Fibroblast of the aortic adventitia (primary cell): ENCODE measurements at regions not wholly inside any gene's neighbourhood (a gene's known extent, or its start where the extent isn't known, plus 50 kb on each side); places are given as distances from the start of the nearest gene placed in this dataset.
"Not testable (repeated sequence)": the region's sequence is repeated elsewhere in the genome, so short reads cannot be mapped to it uniquely, and the experiment has no call there.

ENCODE experiments used
- DNase-seq: peaks from one replicate; pipeline ENCODE4 v3.0.0-alpha.2; 2010; ENCODE audit warnings: low read depth
- H3K4me3 ChIP-seq: 2 replicates; pipeline ENCODE4 v1.5.1; 2011; ENCODE audit warnings: low read depth, mild to moderate bottlenecking, control low read depth, low read length, moderate library complexity
- CTCF ChIP-seq: IDR thresholded peaks from 2 replicates; pipeline ENCODE4 v1.5.1; 2011; ENCODE audit warnings: mild to moderate bottlenecking, low read length, control low read depth, inconsistent platforms; ENCODE audit not compliant: insufficient read depth

- no peak overlapping the region for H3K4me3 ChIP-seq
- DNase-seq, result peak; percentile 64
- TF ChIP-seq CTCF, result no peak
Measured at GRCh38 chr5:71925608-71926091, 181.6 kb upstream of the MAP1B start.

- H3K4me3 ChIP-seq, result no peak overlapping the region
- no peak for DNase-seq
- no peak for TF ChIP-seq CTCF
Measured at GRCh38 chr5:71929003-71929402, 178.3 kb upstream of the MAP1B start.

- DNase-seq, H3K4me3 ChIP-seq: not testable (repeated sequence)
Measured at GRCh38 chr5:71930554-71930953, 176.7 kb upstream of the MAP1B start.

DNA sequence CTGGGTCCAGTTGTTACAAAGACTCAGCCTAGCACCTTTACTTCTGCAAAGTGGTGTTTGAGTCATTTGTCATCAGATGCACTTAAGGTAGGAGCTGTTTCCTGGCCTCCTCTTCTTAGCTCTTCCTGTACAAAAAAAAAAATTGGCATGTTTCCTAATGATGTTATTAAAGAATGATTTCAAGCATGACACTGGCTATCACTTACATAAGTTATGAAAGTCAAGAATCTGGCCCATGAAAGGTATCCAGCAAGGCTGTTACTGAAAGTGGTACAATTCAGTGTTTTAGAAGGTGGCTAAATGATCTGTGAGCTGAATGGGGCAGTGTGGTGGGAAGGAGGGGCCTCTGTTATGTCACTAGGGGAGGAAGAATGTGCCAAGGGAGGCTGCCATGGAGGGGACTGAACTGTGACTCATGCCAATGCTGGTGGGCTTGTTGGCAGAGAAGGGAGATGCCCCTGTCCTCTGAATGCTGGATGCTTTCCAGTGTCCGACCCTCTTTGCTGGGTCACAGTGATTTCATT, 175.1 kb upstream of the MAP1B start:
- H3K4me3 ChIP-seq, result no peak overlapping the region
- TF ChIP-seq CTCF, result no peak
- DNase-seq, result peak; percentile 36

GRCh38 chr5:71932655-71933338, 174.5 kb upstream of the MAP1B start:
- TF ChIP-seq CTCF, result peak; percentile 38
- no peak overlapping the region for H3K4me3 ChIP-seq
- DNase-seq, result peak; percentile 97

- DNase-seq, result no peak
- no peak for TF ChIP-seq CTCF
- no peak overlapping the region for H3K4me3 ChIP-seq
Measured at GRCh38 chr5:71934322-71934721, 173.0 kb upstream of the MAP1B start.

DNA sequence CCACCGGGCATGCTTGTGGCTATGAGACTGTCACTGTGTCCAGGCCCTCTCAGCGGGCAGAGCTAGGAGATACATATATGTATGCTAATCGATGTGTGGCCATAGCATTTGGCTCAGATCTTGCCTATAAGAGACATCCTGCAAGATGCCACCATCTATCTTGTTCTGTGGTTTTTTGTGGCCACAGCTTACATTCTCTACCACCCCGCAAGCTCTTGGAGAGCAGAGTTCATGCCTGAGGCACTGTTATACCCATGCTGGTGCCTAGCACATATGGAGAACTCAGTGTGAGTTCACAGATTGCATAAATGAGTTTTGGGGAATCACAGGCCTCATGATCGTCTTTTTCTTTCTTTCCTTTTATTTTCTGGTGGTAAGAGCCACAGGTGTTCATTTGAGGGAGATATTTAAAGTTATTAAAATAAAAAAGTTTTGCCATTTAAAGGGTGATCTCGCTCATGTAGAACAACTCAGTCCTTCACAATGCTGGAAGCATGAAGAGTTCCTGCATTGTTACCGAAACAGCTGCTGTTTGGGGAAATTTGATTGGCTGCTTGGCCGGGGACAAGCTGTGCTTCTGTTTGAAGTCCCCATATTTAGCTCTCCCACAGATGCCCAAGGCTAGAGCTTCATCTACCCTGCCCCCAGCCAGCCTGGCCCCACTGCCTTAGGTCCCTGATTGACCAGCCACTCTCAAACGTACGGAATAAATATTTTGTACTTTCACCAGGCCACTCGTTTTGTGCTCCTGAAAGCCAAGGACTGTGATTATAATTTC, 169.2 kb upstream of the MAP1B start:
- no peak for DNase-seq
- H3K4me3 ChIP-seq, result no peak overlapping the region
- TF ChIP-seq CTCF, result no peak
